NB4 (cell line): ENCODE measurements at regions not wholly inside any gene's neighbourhood (a gene's known extent, or its start where the extent isn't known, plus 50 kb on each side); places are given as distances from the start of the nearest gene placed in this dataset.

Source experiments
- TF ChIP-seq, protein P1 (sequence below): IDR thresholded peaks from one replicate; pipeline ENCODE4 v1.5.1; 2012; ENCODE audit warnings: low read depth, low read length
- TF ChIP-seq, protein P2 (sequence below): IDR thresholded peaks from 2 replicates; pipeline ENCODE4 v1.6.1; 2011; ENCODE audit warnings: low read depth, low read length

DNA sequence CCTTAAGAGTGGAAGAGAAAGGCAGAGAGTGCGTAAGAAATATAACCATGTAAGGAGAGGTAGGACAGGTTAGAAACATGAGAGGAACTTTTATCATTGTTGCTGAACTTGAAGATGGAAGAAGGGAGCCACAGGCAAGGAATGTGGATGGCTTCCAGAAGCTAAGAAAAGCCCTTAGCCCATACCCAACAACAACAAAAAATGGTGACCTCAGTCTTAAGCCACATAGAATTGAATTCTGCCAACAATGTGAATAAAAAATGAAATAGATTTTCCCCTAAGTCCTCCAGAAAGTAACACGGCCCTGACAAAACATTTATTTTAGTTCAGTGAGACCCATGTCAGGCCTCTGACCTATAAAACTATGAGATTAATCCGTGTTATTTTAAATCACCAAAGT is 767.3 kb downstream of the FAM181B start:
- TF ChIP-seq, protein P1, sequence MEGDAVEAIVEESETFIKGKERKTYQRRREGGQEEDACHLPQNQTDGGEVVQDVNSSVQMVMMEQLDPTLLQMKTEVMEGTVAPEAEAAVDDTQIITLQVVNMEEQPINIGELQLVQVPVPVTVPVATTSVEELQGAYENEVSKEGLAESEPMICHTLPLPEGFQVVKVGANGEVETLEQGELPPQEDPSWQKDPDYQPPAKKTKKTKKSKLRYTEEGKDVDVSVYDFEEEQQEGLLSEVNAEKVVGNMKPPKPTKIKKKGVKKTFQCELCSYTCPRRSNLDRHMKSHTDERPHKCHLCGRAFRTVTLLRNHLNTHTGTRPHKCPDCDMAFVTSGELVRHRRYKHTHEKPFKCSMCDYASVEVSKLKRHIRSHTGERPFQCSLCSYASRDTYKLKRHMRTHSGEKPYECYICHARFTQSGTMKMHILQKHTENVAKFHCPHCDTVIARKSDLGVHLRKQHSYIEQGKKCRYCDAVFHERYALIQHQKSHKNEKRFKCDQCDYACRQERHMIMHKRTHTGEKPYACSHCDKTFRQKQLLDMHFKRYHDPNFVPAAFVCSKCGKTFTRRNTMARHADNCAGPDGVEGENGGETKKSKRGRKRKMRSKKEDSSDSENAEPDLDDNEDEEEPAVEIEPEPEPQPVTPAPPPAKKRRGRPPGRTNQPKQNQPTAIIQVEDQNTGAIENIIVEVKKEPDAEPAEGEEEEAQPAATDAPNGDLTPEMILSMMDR = no peak
- TF ChIP-seq, protein P2, sequence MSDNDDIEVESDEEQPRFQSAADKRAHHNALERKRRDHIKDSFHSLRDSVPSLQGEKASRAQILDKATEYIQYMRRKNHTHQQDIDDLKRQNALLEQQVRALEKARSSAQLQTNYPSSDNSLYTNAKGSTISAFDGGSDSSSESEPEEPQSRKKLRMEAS = no peak
